HG02970 (cell line): ENCODE measurements at regions not wholly inside any gene's neighbourhood (a gene's known extent, or its start where the extent isn't known, plus 50 kb on each side); places are given as distances from the start of the nearest gene placed in this dataset.

ENCODE experiments used
- ATAC-seq: cut with Tn5 transposase; IDR thresholded peaks from one replicate; pipeline ENCODE4 v1.9.1; 2021; ENCODE audit warnings: mild to moderate bottlenecking, moderate library complexity, moderate number of reproducible peaks; ENCODE audit not compliant: unreplicated experiment, low FRiP score

GRCh38 chr5:74028406-74028805 is 402.4 kb downstream of the ARHGEF28 start:
- ATAC-seq: no peak

- no peak for ATAC-seq
Measured at GRCh38 chr5:74027732-74028338, 401.8 kb downstream of the ARHGEF28 start.

DNA sequence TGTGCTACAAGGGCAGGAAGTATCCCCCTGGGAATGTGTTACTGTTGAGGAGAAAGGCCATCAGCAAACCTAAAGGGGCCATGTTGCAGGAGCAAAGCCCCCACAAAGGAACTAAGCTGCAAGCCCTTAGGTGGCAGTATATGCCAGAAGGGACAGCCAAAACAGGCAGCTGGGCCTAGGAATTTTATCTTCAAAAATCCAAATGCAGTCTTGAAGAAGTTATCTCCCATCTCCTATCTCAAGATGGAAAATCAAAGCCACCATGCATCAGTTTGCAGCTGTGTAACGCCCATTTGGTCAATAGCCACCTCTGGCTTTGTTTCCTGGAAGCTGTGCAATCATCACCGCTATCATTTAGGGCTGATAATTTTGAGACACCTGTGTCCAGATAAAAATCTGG is 400.3 kb downstream of the ARHGEF28 start:
- no peak for ATAC-seq

DNA sequence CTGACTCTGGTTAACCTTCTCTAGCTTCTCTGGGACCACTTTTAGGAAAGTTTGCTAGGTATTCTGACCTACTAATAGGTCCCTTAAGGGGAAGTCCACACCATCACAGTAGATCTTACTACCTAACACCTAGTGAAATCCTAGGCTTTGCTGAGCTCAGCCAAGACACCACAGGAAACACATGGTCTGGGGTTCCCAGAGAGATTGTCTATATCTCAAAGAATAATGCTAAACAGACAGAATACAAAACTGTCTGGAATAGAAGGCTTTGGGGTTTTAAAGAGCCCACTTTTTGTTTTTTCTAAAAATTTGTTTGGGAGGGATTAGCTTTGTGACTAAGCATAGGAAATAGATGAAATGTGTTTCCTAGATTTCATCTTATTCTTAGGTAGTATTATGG is 395.1 kb downstream of the ARHGEF28 start:
- ATAC-seq: no peak

GRCh38 chr5:74020503-74020902 is 394.5 kb downstream of the ARHGEF28 start:
- no peak for ATAC-seq

DNA sequence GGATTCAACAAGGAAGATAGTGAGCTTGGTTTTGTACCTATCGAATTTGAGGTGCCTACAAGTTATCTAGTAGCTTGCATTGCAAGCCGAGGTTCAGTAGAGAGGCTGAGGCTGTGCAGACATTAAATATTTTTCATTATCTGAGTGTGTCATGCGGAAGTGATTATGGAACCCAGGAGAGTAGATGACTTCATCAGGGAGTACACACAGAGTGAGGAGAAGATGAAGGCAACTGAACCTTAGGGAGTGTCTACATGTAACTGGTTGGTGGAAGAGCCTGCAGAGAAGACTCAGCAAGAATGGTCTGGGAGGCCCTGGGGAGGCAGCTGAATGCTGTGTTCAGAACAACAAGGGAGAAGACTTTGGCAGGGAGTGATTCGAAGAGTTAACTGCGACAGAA is 393.9 kb downstream of the ARHGEF28 start:
- no peak for ATAC-seq

DNA sequence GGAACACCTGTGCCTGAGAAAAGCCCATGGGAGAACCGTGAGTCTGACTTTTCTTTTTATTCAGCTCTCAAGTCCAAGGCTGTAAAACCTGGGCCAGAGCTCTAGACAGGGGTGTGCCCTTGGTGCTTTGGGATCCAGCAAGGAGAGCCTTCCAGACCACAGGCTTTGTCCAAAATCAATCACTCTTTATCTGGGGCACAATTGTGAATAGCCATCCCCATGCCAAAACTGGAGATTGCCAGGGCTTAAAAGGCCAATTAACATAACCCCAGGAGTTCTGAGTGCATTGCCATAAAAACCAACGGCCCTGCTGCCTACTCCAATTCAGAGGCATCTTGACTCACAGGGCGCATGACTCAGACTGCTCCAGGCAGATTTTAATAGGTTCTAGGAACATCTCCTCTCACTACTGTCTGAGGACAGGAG is 391.8 kb downstream of the ARHGEF28 start:
- no peak for ATAC-seq

DNA sequence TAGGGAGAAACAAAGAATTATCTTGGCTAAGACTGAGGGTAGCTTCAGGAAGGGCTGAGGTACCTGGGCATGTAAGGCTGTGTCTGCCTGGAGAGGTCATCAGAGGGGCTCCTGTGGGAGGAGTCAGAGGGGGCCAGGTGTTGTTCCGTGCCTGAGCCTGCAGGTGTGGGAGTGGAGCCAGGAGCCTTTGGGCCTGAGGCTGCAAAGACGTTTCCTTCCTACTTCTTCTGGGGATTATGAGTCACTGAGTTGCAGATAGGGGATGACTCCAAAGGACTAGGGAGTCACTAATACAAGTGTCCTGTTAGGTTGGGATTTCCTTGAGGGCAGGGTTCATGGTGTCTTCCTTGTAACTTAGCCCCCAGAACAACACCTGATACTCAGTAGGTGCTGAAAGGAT is 391.1 kb downstream of the ARHGEF28 start:
- ATAC-seq: no peak

DNA sequence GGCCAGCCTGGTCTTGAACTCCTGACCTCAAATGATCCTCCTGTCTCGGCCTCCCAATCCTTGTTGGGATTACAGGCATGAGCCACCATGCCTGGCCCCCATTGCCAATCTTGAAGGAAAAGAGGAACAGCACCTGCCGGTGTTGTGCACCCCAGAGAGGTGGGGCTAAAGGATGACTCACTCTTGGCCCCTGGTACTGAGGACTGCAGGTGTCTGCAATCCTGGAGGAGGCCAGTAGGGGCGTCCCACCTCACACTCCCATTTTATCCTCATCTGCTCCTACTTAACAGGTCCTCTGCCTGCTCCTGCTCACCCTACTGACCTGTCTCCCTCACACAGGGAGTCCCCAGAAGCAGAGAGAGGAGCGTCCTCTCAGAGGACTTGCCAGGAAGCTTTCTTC is 390.4 kb downstream of the ARHGEF28 start:
- no peak for ATAC-seq

DNA sequence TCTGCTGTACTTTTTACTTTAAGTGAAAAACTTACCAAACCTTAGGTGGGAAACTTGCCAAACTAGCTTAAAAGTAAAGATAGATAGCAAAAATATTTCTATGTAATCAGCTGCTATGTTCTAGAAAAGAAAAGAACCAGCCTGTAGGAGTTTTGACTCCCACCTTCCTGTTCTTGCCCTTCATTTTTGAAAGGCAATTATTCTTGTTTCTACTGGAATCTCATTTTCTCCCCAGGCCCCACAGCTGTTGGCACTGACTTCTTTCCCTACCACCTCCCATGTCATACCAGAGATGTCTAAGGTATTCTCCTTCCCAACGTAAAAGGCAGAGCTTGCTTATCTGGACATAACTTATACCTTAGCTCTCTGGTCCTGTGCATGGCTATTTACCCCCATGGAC is 389.7 kb downstream of the ARHGEF28 start:
- ATAC-seq: no peak

- no peak for ATAC-seq
Measured at GRCh38 chr5:74013222-74013621, 387.2 kb downstream of the ARHGEF28 start.

GRCh38 chr5:74009502-74009901 is 383.5 kb downstream of the ARHGEF28 start:
- ATAC-seq: no peak

DNA sequence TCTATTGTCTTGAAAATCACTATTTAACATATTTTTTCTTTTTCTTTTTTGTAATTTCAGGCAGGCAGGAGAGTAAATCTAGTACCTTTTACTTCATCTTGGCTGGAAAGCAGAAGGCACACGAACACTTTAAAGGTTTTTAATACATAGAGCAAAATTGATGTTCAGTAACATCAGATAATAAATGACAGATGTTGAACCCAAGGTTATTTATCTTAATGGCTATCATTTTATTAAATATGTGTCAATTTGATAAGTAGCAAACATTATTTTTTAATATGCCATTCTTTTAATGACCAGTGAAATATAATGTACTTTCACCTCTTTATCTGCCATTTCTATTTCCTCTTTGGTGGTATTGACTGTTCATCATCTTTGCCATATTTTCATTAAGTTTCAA is 381.2 kb downstream of the ARHGEF28 start:
- no peak for ATAC-seq

GRCh38 chr5:73999297-73999696 is 373.3 kb downstream of the ARHGEF28 start:
- ATAC-seq: no peak

GRCh38 chr5:73998489-73998888 is 372.5 kb downstream of the ARHGEF28 start:
- ATAC-seq: no peak

DNA sequence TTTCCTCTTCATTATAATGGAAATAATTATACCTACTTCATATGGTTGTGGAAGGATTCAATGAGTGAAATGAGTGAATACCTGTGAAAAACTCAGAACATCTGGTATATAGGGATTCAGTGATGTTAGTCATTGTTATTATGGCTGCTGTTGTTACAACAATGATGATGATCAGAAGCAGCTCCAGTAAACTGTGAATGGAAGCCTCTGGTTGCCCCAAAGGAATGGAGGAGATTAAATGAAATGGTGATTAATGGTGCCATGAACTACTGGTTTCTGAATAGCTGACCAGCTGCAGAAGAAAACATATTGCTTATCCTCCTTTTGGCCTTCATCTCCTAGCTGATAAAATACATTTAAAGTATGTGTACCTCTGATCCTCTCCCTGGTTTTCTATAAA is 372.0 kb downstream of the ARHGEF28 start:
- ATAC-seq: no peak

GRCh38 chr5:73996151-73996755 is 370.3 kb downstream of the ARHGEF28 start:
- no peak for ATAC-seq

- ATAC-seq: no peak
Measured at GRCh38 chr5:73994963-73995362, 369.0 kb downstream of the ARHGEF28 start.
